SK-N-SH (cell line): ENCODE measurements at regions not wholly inside any gene's neighbourhood (a gene's known extent, or its start where the extent isn't known, plus 50 kb on each side); places are given as distances from the start of the nearest gene placed in this dataset.
"Not testable (repeated sequence)": the region's sequence is repeated elsewhere in the genome, so short reads cannot be mapped to it uniquely, and the experiment has no call there.

Source experiments
- CTCF ChIP-seq: fragments of 200-600 bp; sonication (generic); IDR thresholded peaks from 2 replicates; pipeline ENCODE4 v1.6.1; 2017; ENCODE audit warnings: antibody characterized with exemption, mild to moderate bottlenecking, moderate library complexity
- EP300 ChIP-seq, 2 experiments: IDR thresholded peaks; 2 replicates each; pipeline versions ENCODE4 v1.4.0 to v1.6.1; 2012; ENCODE audit warnings: borderline replicate concordance in 1 of 2, low read depth in 1 of 2, low read length in 1 of 2
- FOSL2 ChIP-seq: IDR thresholded peaks from 2 replicates; pipeline ENCODE4 v1.4.0; 2012; ENCODE audit warnings: low read depth, mild to moderate bottlenecking, moderate library complexity, borderline replicate concordance
- FOXJ3 ChIP-seq: sonication (generic); formaldehyde crosslinking; IDR thresholded peaks from 2 replicates; pipeline ENCODE4 v1.5.1; 2020; ENCODE audit warnings: mild to moderate bottlenecking, missing genetic modification reagents
- NFIC ChIP-seq: IDR thresholded peaks from 2 replicates; pipeline ENCODE4 v1.4.0; 2012; ENCODE audit warnings: borderline replicate concordance
- NRF1 ChIP-seq: IDR thresholded peaks from 2 replicates; pipeline ENCODE4 v1.6.1; 2012; ENCODE audit warnings: low read depth, mild to moderate bottlenecking, low read length

GRCh38 chr9:23046026-23046425 is 599.4 kb downstream of the DMRTA1 start:
- not testable (repeated sequence) for TF ChIP-seq CTCF; NFIC; FOSL2; EP300 (IDR thresholded peaks at IDR 0.05; ENCODE audit: borderline replicate concordance in 1 of 2, low read depth in 1 of 2, low read length in 1 of 2); FOXJ3 (CRISPR knock-in tag); NRF1
